Fibroblast of lung (primary cell): ENCODE measurements at regions not wholly inside any gene's neighbourhood (a gene's known extent, or its start where the extent isn't known, plus 50 kb on each side); places are given as distances from the start of the nearest gene placed in this dataset.

Experiments
- CTCF ChIP-seq, 2 donors: IDR thresholded peaks in 1 of 2; conservative IDR thresholded peaks in 1 of 2; 1 replicate in 1 of 2; 2 replicates in 1 of 2; pipeline ENCODE4 v1.5.1; 2011 to 2012; ENCODE audit warnings: low read length in 2 of 2, control low read depth in 1 of 2, inconsistent platforms in 1 of 2, low read depth in 1 of 2, mild to moderate bottlenecking in 1 of 2
- EZH2 ChIP-seq: IDR thresholded peaks from 2 replicates; pipeline ENCODE4 v1.5.1; 2012; ENCODE audit warnings: low read length, control low read depth, mild to moderate bottlenecking; ENCODE audit errors: missing control alignments

GRCh38 chr1:178642282-178642681 lies 82.8 kb upstream of the RALGPS2 start:
- no peak for TF ChIP-seq CTCF (conservative IDR thresholded peaks at IDR 0.05 in 1 of 2, IDR thresholded peaks at IDR 0.05 in 1 of 2; ENCODE audit: low read depth in 1 of 2, low read length in 2 of 2)
- TF ChIP-seq EZH2, result no peak
